GM12878 (cell line): ENCODE measurements at regions not wholly inside any gene's neighbourhood (a gene's known extent, or its start where the extent isn't known, plus 50 kb on each side); places are given as distances from the start of the nearest gene placed in this dataset.

Experiments
- ATAC-seq: fragments of 200-7000 bp; cut with Tn5 transposase; 3 replicates; pipeline ENCODE4 v1.9.1; 2020; ENCODE audit warnings: mild to moderate bottlenecking, moderate library complexity
- BruUV-seq: library from RNA; stranded (reverse); fragments of 400-500 nt; replicated peaks from 2 replicates; lab custom pipeline; 2021; lab: Mats Ljungman, UMichigan
- CTCF ChIA-PET: fragments of 300-600 bp; sonication (Branson Sonifier 250); formaldehyde crosslinking; extraction: SDS; loops from one replicate; lab custom pipeline; 2021; ENCODE audit warnings: inconsistent platforms; lab: Yijun Ruan, JAX
- POLR2A ChIA-PET: fragments of 350-600 bp; formaldehyde crosslinking; extraction: SDS; loops from one replicate; lab custom pipeline; 2021; ENCODE audit warnings: inconsistent platforms; lab: Charles Lee
- RAD21 ChIA-PET: fragments of 300-600 bp; sonication (Branson Sonifier 250); formaldehyde crosslinking; loops from one replicate; lab custom pipeline; 2023; ENCODE audit warnings: antibody characterized with exemption; ENCODE audit not compliant: unreplicated experiment; lab: Charles Lee
- SMC1A ChIA-PET: fragments of 300-600 bp; sonication (Branson Sonifier 250); formaldehyde crosslinking; loops from one replicate; lab custom pipeline; 2023; ENCODE audit not compliant: unreplicated experiment, uncharacterized antibody; lab: Charles Lee
- DNase-seq: peaks from one replicate; pipeline ENCODE4 v3.0.0-alpha.2; 2011; ENCODE audit warnings: low read depth, low spot score
- FAIRE-seq: peaks from 3 replicates; lab custom pipeline; 2011; peaks lifted over from hg19 to GRCh38; lab: Jason Lieb, UNC
- H2AFZ ChIP-seq: 2 replicates; pipeline ENCODE4 v1.6.0; 2011; ENCODE audit warnings: low read depth, low read length, control low read depth; ENCODE audit not compliant: control insufficient read depth
- H3K27ac ChIP-seq: 2 replicates; pipeline ENCODE4 v1.5.1; 2011; ENCODE audit warnings: control low read depth; ENCODE audit not compliant: control insufficient read depth, insufficient read depth
- H3K27me3 ChIP-seq, 2 experiments: replicated peaks in 1 of 2; 2 replicates each; pipeline versions ENCODE4 v1.6.0 to v1.6.1; 2011; ENCODE audit warnings: low read length in 1 of 2; ENCODE audit not compliant: control insufficient read depth in 2 of 2, insufficient read depth in 2 of 2
- H3K36me3 ChIP-seq, 2 experiments: 2 replicates each; pipeline ENCODE4 v1.5.1; 2011; ENCODE audit warnings: low read length in 1 of 2; ENCODE audit not compliant: control insufficient read depth in 2 of 2, insufficient read depth in 2 of 2
- H3K4me1 ChIP-seq: 2 replicates; pipeline ENCODE4 v1.6.1; 2011; ENCODE audit warnings: mild to moderate bottlenecking, low read length, moderate library complexity, mixed read lengths; ENCODE audit not compliant: control insufficient read depth, insufficient read depth
- H3K4me2 ChIP-seq: 2 replicates; pipeline ENCODE4 v1.6.0; 2011; ENCODE audit warnings: control low read depth; ENCODE audit not compliant: control insufficient read depth, insufficient read depth
- H3K4me3 ChIP-seq: fragments of 200-600 bp; sonication (generic); 2 replicates; pipeline ENCODE4 v1.5.1; 2016
- H3K79me2 ChIP-seq: 2 replicates; pipeline ENCODE4 v1.6.0; 2011; ENCODE audit warnings: low read length; ENCODE audit not compliant: control insufficient read depth, insufficient read depth
- H3K9ac ChIP-seq: 2 replicates; pipeline ENCODE4 v1.8.0; 2011; ENCODE audit warnings: low read length, control low read depth, mixed read lengths; ENCODE audit not compliant: control insufficient read depth, insufficient read depth
- H3K9me3 ChIP-seq: replicated peaks from 3 replicates; pipeline ENCODE4 v1.5.1; 2011; ENCODE audit warnings: mild to moderate bottlenecking, low read length; ENCODE audit not compliant: control insufficient read depth, insufficient read depth
- H4K20me1 ChIP-seq: 2 replicates; pipeline ENCODE4 v1.6.0; 2011; ENCODE audit not compliant: control insufficient read depth, insufficient read depth
- BMI1 ChIP-seq: fragments of 450-650 bp; IDR thresholded peaks from 2 replicates; pipeline ENCODE4 v1.6.1; 2016; ENCODE audit warnings: mild to moderate bottlenecking, moderate library complexity, borderline replicate concordance
- EED ChIP-seq: sonication (generic); IDR thresholded peaks from 2 replicates; pipeline ENCODE4 v1.6.1; 2016; ENCODE audit warnings: antibody characterized with exemption, low read depth
- KLF5 ChIP-seq: fragments of 450-650 bp; IDR thresholded peaks from 2 replicates; pipeline ENCODE4 v1.6.1; 2014; ENCODE audit warnings: mild to moderate bottlenecking; ENCODE audit not compliant: partially characterized antibody
- MEF2B ChIP-seq: fragments of 450-650 bp; IDR thresholded peaks from 2 replicates; pipeline ENCODE4 v1.6.1; 2018; ENCODE audit warnings: mild to moderate bottlenecking, moderate library complexity; ENCODE audit not compliant: partially characterized antibody, poor library complexity, severe bottlenecking
- NFIC ChIP-seq: IDR thresholded peaks from 2 replicates; pipeline ENCODE4 v1.6.1; 2012; ENCODE audit warnings: low read depth, mild to moderate bottlenecking, inconsistent platforms, low read length, moderate library complexity
- RELA ChIP-seq: fragments of 450-650 bp; IDR thresholded peaks from 2 replicates; pipeline ENCODE4 v1.8.0; 2014; ENCODE audit warnings: borderline replicate concordance; ENCODE audit not compliant: partially characterized antibody
- STAT1 ChIP-seq: fragments of 450-650 bp; conservative IDR thresholded peaks from 2 replicates; pipeline ENCODE4 v1.6.1; 2014; ENCODE audit warnings: antibody characterized with exemption, mild to moderate bottlenecking
- YY1 ChIP-seq: IDR thresholded peaks from 2 replicates; pipeline ENCODE4 v1.6.1; 2011; ENCODE audit warnings: low read depth, mild to moderate bottlenecking, low read length
- ZNF24 ChIP-seq: fragments of 450-650 bp; IDR thresholded peaks from 2 replicates; pipeline ENCODE4 v1.6.1; 2017; ENCODE audit warnings: antibody characterized with exemption, mild to moderate bottlenecking
- ZZZ3 ChIP-seq: IDR thresholded peaks from 2 replicates; pipeline ENCODE4 v1.6.1; 2011; ENCODE audit warnings: low read depth; ENCODE audit not compliant: control insufficient read depth, insufficient read length
- WGBS: methylation state at CpG from one replicate; pipeline ENCODE4 v1.1.6; 2016; ENCODE audit warnings: low lambda C conversion rate; ENCODE audit not compliant: insufficient replicate concordance, insufficient coverage; ENCODE audit errors: missing lambda C conversion rate; 5-methylcytosine and 5-hydroxymethylcytosine counted together
- in situ Hi-C: fragments of 300-500 bp; cut with MboI; formaldehyde crosslinking; loops from 9 replicates; pipeline ENCODE4 v1.14.3; 2018; ENCODE audit warnings: mixed read lengths
- intact Hi-C: fragments of 100-400 bp; cut with micrococcal nuclease; formaldehyde crosslinking; loops from one replicate; pipeline ENCODE4 v1.14.2; 2022; ENCODE audit not compliant: unreplicated experiment
- TF ChIP-seq, protein P1 (sequence below): fragments of 450-650 bp; formaldehyde crosslinking; IDR thresholded peaks from 2 replicates; pipeline ENCODE4 v1.5.0; 2022; ENCODE audit warnings: mild to moderate bottlenecking, missing genetic modification characterization

DNA sequence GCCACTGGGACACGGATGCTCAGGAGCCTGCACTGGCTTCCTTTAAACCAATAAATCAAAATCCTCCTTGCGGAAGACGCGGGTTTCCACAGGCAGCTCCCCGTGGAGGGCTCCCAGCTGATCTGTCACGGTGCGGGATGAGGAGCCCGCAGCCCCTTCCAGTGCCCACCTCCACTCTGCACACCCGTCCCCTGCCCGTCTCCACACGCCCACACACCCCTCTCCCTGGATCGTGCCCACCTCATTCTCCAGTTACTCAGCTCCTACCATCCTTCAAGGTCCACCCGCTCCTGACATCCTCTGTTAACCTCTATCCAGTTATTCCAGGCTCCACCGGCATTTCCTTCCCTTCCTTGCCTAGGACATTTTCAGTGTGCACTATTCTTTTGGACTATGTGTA, 895.9 kb downstream of the TRIML1 start:
- DNase-seq, result no peak
- no peak overlapping the region for H3K4me3 ChIP-seq
- ATAC-seq, result no peak
- no peaks in the 10 kb centered on the region for H3K27me3 ChIP-seq
- intact Hi-C loops, result no loop called here
- no peak overlapping the region for H3K9ac ChIP-seq
- 52% methylated on average over 14 of the region's 14 CpGs for WGBS
- ChIA-PET RAD21 (no interaction called here), POLR2A (no interaction called here), SMC1A (no interaction called here), CTCF (no interaction called here)
- no peaks in the 10 kb centered on the region for H3K79me2 ChIP-seq
- FAIRE-seq, result no peak
- TF ChIP-seq KLF5, result no peak
- no peak for TF ChIP-seq BMI1
- TF ChIP-seq ZNF24, result no peak
- TF ChIP-seq RELA, result no peak
- no peak for TF ChIP-seq NFIC
- no peak for TF ChIP-seq STAT1
- TF ChIP-seq MEF2B, result no peak
- TF ChIP-seq, protein P1, sequence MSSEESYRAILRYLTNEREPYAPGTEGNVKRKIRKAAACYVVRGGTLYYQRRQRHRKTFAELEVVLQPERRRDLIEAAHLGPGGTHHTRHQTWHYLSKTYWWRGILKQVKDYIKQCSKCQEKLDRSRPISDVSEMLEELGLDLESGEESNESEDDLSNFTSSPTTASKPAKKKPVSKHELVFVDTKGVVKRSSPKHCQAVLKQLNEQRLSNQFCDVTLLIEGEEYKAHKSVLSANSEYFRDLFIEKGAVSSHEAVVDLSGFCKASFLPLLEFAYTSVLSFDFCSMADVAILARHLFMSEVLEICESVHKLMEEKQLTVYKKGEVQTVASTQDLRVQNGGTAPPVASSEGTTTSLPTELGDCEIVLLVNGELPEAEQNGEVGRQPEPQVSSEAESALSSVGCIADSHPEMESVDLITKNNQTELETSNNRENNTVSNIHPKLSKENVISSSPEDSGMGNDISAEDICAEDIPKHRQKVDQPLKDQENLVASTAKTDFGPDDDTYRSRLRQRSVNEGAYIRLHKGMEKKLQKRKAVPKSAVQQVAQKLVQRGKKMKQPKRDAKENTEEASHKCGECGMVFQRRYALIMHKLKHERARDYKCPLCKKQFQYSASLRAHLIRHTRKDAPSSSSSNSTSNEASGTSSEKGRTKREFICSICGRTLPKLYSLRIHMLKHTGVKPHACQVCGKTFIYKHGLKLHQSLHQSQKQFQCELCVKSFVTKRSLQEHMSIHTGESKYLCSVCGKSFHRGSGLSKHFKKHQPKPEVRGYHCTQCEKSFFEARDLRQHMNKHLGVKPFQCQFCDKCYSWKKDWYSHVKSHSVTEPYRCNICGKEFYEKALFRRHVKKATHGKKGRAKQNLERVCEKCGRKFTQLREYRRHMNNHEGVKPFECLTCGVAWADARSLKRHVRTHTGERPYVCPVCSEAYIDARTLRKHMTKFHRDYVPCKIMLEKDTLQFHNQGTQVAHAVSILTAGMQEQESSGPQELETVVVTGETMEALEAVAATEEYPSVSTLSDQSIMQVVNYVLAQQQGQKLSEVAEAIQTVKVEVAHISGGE, result no peak
- TF ChIP-seq YY1, result no peak
- no peak for TF ChIP-seq EED
- no peak for TF ChIP-seq ZZZ3
- no TSS peak for BruUV-seq
- no peak overlapping the region for H3K4me2 ChIP-seq
- H2AFZ ChIP-seq, result no peak overlapping the region
- no peak overlapping the region for H3K27ac ChIP-seq
- no peaks in the 10 kb centered on the region for H3K36me3 ChIP-seq
- in situ Hi-C loops, result no loop called here
- H3K4me1 ChIP-seq, result no peaks in the 10 kb centered on the region
- no peaks in the 10 kb centered on the region; the same call in 2 of the 3 replicates for H3K9me3 ChIP-seq
- no peaks in the 10 kb centered on the region for H4K20me1 ChIP-seq
